Mucosa of gallbladder (tissue), 1 donor: ENCODE measurements at regions not wholly inside any gene's neighbourhood (a gene's known extent, or its start where the extent isn't known, plus 50 kb on each side); places are given as distances from the start of the nearest gene placed in this dataset.

ENCODE experiments used
- DNase-seq: peaks from one replicate; pipeline ENCODE4 v3.0.0-alpha.2; 2020; ENCODE audit warnings: low spot score
- donor health status: DM: no; HTN: no; CAD: no.

GRCh38 chr9:75616052-75616451 is 274.4 kb upstream of the PCSK5 start:
- DNase-seq: no peak

- DNase-seq: no peak
Measured at GRCh38 chr9:75616841-75617566, 273.5 kb upstream of the PCSK5 start.

- no peak for DNase-seq
Measured at GRCh38 chr9:75623462-75623861, 267.0 kb upstream of the PCSK5 start.

- no peak for DNase-seq
Measured at GRCh38 chr9:75624998-75625397, 265.5 kb upstream of the PCSK5 start.

GRCh38 chr9:75626860-75627259 is 263.6 kb upstream of the PCSK5 start:
- no peak for DNase-seq

- no peak for DNase-seq
Measured at GRCh38 chr9:75628952-75629351, 261.5 kb upstream of the PCSK5 start.

- DNase-seq: no peak
Measured at GRCh38 chr9:75633451-75634057, 256.9 kb upstream of the PCSK5 start.

GRCh38 chr9:75636427-75637045 is 253.9 kb upstream of the PCSK5 start:
- no peak for DNase-seq

GRCh38 chr9:75639971-75640610 is 250.4 kb upstream of the PCSK5 start:
- no peak for DNase-seq

GRCh38 chr9:75642522-75642921 is 248.0 kb upstream of the PCSK5 start:
- no peak for DNase-seq

- DNase-seq: no peak
Measured at GRCh38 chr9:75644649-75645048, 245.8 kb upstream of the PCSK5 start.

- no peak for DNase-seq
Measured at GRCh38 chr9:75648034-75648433, 242.4 kb upstream of the PCSK5 start.

- DNase-seq: no peak
Measured at GRCh38 chr9:75649060-75649459, 241.4 kb upstream of the PCSK5 start.

GRCh38 chr9:75651709-75652108 is 238.8 kb upstream of the PCSK5 start:
- no peak for DNase-seq

- DNase-seq: no peak
Measured at GRCh38 chr9:75653335-75653734, 237.1 kb upstream of the PCSK5 start.

- no peak for DNase-seq
Measured at GRCh38 chr9:75653750-75654149, 236.7 kb upstream of the PCSK5 start.

- DNase-seq: no peak
Measured at GRCh38 chr9:75657015-75657414, 233.5 kb upstream of the PCSK5 start.

GRCh38 chr9:75658301-75658905 is 232.1 kb upstream of the PCSK5 start:
- no peak for DNase-seq

GRCh38 chr9:75664597-75664996 is 225.9 kb upstream of the PCSK5 start:
- no peak for DNase-seq

GRCh38 chr9:75666856-75667554 is 223.5 kb upstream of the PCSK5 start:
- DNase-seq: no peak

- DNase-seq: no peak
Measured at GRCh38 chr9:75669721-75670120, 220.8 kb upstream of the PCSK5 start.

- DNase-seq: no peak
Measured at GRCh38 chr9:75671354-75671753, 219.1 kb upstream of the PCSK5 start.
